ENCODE measurements at regions not wholly inside any gene's neighbourhood (a gene's known extent, or its start where the extent isn't known, plus 50 kb on each side); places are given as distances from the start of the nearest gene placed in this dataset.

DNA sequence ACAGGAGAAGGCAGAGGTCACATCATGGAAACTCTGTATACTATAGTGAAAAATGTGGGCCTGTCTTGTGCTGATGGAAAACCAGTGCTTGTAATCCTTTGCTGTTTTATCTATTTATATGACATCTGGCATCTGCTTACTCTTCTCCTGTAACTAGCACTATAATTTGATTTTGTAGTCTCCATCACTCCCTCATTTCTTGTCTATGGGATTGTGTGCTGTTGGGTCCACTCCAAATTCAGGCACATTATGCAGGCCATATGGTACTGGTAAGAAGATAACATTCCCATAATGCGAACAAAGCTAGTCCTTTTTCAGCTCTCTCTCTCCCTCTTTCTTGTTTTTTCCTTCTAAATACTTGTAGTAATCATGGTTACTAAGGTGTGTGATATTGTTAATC lies 581.2 kb upstream of the IGFBP7 start:
- Mint-ChIP-seq H3K4me1 (no peaks in the 10 kb centered on the region), H3K4me3 (no peak overlapping the region), H3K27ac (peak overlapping the region in 1 of 3 experiments; percentile 18), H3K36me3 (ENCODE audit: low read depth) (no peaks in the 10 kb centered on the region), H3K9me3 (peaks cover 13% of the 10 kb centered on the region), H3K27me3 (ENCODE audit: low read depth) (no peaks in the 10 kb centered on the region)
- TF ChIP-seq, protein P1, sequence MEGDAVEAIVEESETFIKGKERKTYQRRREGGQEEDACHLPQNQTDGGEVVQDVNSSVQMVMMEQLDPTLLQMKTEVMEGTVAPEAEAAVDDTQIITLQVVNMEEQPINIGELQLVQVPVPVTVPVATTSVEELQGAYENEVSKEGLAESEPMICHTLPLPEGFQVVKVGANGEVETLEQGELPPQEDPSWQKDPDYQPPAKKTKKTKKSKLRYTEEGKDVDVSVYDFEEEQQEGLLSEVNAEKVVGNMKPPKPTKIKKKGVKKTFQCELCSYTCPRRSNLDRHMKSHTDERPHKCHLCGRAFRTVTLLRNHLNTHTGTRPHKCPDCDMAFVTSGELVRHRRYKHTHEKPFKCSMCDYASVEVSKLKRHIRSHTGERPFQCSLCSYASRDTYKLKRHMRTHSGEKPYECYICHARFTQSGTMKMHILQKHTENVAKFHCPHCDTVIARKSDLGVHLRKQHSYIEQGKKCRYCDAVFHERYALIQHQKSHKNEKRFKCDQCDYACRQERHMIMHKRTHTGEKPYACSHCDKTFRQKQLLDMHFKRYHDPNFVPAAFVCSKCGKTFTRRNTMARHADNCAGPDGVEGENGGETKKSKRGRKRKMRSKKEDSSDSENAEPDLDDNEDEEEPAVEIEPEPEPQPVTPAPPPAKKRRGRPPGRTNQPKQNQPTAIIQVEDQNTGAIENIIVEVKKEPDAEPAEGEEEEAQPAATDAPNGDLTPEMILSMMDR (IDR thresholded peaks at IDR 0.05; ENCODE audit: unreplicated experiment in 3 of 3): no peak

DNA sequence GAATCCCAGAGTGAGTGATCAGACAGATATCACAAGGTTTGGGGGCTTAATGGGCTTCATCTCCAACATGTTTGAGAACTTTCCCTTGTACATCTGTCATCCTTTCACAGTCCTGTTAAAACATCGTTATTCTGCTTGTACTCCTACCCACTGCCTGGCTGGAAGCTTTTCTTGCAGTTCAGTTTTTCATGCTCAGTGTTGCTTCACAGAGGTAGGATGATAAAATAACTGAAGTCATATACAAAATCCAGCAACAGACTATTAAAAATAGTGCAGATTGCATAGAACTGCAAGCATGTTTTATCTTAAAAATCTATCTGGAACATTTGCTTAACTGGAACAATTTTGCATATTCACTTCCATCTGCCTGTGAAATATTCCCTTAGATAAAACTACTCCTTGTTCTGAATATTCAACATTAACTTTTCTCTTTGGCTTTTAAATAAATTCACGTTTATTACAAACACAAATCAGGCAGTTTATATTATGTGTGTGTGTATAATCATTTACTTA lies 579.6 kb upstream of the IGFBP7 start:
- H3K27me3 Mint-ChIP-seq (ENCODE audit: low read depth): no peaks in the 10 kb centered on the region
- peaks cover 13% of the 10 kb centered on the region for H3K9me3 Mint-ChIP-seq
- H3K36me3 Mint-ChIP-seq (ENCODE audit: low read depth): no peaks in the 10 kb centered on the region
- no peak overlapping the region for H3K27ac Mint-ChIP-seq
- no peak overlapping the region for H3K4me3 Mint-ChIP-seq
- H3K4me1 Mint-ChIP-seq: no peaks in the 10 kb centered on the region
- TF ChIP-seq, protein P1 (IDR thresholded peaks at IDR 0.05; ENCODE audit: unreplicated experiment in 3 of 3): no peak

DNA sequence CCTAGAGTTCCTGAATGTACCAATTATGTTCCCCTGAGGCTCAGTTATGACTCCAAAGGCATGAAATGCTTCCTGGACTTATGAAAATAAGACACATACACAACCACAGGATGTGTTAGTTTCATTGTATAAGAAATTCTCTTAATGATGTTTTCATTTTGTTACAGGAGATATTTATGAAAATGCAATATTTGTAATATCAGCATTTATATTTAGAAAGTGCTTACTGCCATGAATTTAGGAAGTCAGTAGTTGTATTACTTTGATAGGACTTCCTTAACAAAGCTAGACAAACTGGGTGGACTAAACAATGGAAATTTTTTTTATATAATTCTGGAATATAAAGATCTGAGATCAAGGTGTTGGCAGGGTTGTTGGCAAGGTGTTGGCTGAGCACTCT lies 572.1 kb upstream of the IGFBP7 start:
- H3K27ac Mint-ChIP-seq: no peak overlapping the region
- no peaks in the 10 kb centered on the region for H3K27me3 Mint-ChIP-seq (ENCODE audit: low read depth)
- H3K36me3 Mint-ChIP-seq (ENCODE audit: low read depth): no peaks in the 10 kb centered on the region
- no peak overlapping the region for H3K4me3 Mint-ChIP-seq
- no peaks in the 10 kb centered on the region for H3K4me1 Mint-ChIP-seq
- peaks cover 7% of the 10 kb centered on the region for H3K9me3 Mint-ChIP-seq
- TF ChIP-seq, protein P1 (IDR thresholded peaks at IDR 0.05; ENCODE audit: unreplicated experiment in 3 of 3): no peak

DNA sequence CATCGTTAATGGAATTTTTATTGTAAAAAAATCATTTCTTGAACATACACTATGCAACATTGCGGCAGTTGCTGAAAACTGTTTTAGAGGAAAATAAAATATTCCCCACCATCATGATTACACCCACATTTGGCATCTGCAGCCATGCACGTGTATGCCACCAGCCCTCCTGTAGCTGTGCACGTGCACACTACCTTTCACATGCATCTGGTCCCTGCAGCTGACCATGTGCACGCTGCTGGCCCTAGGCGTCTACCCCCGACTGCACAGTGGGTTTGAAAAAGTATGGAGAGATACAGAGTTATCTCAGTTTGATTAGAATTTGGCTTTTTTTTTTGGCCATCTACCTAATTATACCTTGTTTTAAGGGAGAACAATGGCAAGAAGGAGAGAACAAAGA lies 569.8 kb upstream of the IGFBP7 start:
- H3K9me3 Mint-ChIP-seq: peaks cover 2% of the 10 kb centered on the region
- H3K36me3 Mint-ChIP-seq (ENCODE audit: low read depth): no peaks in the 10 kb centered on the region
- no peak overlapping the region for H3K4me3 Mint-ChIP-seq
- H3K27me3 Mint-ChIP-seq (ENCODE audit: low read depth): no peaks in the 10 kb centered on the region
- no peak overlapping the region for H3K27ac Mint-ChIP-seq
- H3K4me1 Mint-ChIP-seq: no peaks in the 10 kb centered on the region
- TF ChIP-seq, protein P1 (IDR thresholded peaks at IDR 0.05; ENCODE audit: unreplicated experiment in 3 of 3): no peak

DNA sequence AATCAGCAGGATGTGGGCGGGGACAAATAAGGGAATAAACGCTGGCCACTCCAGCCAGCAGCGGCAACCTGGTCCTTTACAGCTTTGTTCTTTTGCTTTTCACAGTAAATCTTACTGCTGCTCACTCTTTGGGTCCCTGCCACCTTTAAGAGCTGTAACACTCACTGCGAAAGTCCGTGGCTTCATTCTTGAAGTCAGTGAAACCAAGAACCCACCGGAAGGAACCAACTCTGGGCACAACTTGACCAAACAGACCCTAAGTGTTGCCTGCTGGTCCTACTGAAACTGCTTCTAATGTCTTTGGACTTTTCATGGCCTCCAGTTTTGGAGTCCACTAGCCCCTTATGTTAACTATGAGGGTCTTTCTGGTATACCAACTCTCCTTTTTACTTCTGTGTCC lies 566.2 kb upstream of the IGFBP7 start:
- Mint-ChIP-seq H3K27me3 (ENCODE audit: low read depth) (no peaks in the 10 kb centered on the region), H3K36me3 (ENCODE audit: low read depth) (no peaks in the 10 kb centered on the region), H3K4me3 (no peak overlapping the region), H3K9me3 (peaks cover 2% of the 10 kb centered on the region), H3K27ac (no peak overlapping the region), H3K4me1 (peaks cover 3% of the 10 kb centered on the region)
- TF ChIP-seq, protein P1 (IDR thresholded peaks at IDR 0.05; ENCODE audit: unreplicated experiment in 3 of 3): no peak

DNA sequence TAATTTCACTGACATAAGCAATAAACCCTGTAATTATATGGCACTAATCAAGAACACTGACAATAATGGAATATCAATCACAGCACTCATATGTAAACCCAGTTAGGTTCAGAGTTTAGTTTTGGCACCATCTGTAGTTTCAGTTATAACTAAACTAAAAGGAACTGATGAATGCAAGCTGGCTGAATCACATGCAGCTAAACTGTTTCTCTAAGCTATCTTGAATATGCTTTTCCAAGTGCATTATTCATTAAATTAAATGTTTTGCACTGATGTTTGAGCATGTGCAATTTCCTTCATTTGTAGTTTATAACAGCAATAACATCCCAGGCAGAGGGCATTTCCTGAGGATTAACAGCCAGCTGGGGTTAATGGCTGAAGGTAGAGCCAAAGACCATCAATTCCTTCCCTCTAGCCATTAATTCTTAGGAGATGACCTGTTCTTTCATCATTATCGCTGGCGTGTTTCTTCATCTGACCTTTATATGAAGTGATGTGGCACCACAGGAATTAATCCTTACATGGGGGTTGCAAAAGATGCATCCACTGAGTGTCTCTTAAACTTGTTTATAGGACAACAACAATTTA lies 562.8 kb upstream of the IGFBP7 start:
- H3K27me3 Mint-ChIP-seq (ENCODE audit: low read depth): no peaks in the 10 kb centered on the region
- H3K4me3 Mint-ChIP-seq: no peak overlapping the region
- TF ChIP-seq, protein P1 (IDR thresholded peaks at IDR 0.05; ENCODE audit: unreplicated experiment in 3 of 3): no peak
- H3K9me3 Mint-ChIP-seq: peaks cover 2% of the 10 kb centered on the region
- H3K4me1 Mint-ChIP-seq: peaks cover 3% of the 10 kb centered on the region
- peak overlapping the region in 1 of 3 experiments; percentile 1 for H3K27ac Mint-ChIP-seq
- no peaks in the 10 kb centered on the region for H3K36me3 Mint-ChIP-seq (ENCODE audit: low read depth)
